Endothelial cell of umbilical vein (primary cell): ENCODE measurements at regions not wholly inside any gene's neighbourhood (a gene's known extent, or its start where the extent isn't known, plus 50 kb on each side); places are given as distances from the start of the nearest gene placed in this dataset.

Experiments used
- BruUV-seq: library from RNA; stranded (reverse); fragments of 400-500 nt; replicated peaks from 2 replicates; lab custom pipeline; 2021; lab: Mats Ljungman, UMichigan
- CTCF ChIA-PET: fragments of 300-600, 350-600 bp; sonication (Branson Sonifier 250); formaldehyde crosslinking; loops from one replicate; lab custom pipeline; 2021; ENCODE audit warnings: antibody characterized with exemption, inconsistent platforms; lab: Charles Lee
- POLR2A ChIA-PET: fragments of 300-600, 350-600 bp; sonication (Branson Sonifier 250); formaldehyde crosslinking; loops from one replicate; lab custom pipeline; 2021; ENCODE audit warnings: antibody characterized with exemption, inconsistent platforms; lab: Charles Lee
- DNase-seq: peaks from one replicate; pipeline ENCODE4 v3.0.0-alpha.2; 2011; ENCODE audit warnings: low read depth, low spot score
- FAIRE-seq: peaks from 2 replicates; lab custom pipeline; 2011; peaks lifted over from hg19 to GRCh38; lab: Jason Lieb, UNC
- H2AFZ ChIP-seq: 2 replicates; pipeline ENCODE4 v1.6.0; 2012; ENCODE audit warnings: low read depth, low read length, control low read depth, inconsistent platforms
- H3K27ac ChIP-seq: 2 replicates; pipeline ENCODE4 v1.5.1; 2011; ENCODE audit warnings: low read depth, mild to moderate bottlenecking, control low read depth, low read length, moderate library complexity; ENCODE audit not compliant: insufficient read depth
- H3K27me3 ChIP-seq, 2 experiments: 2 replicates each; pipeline versions ENCODE4 v1.6.0 to v1.6.1; 2011; ENCODE audit warnings: low read length in 2 of 2, mixed read lengths in 1 of 2; ENCODE audit not compliant: control insufficient read depth in 2 of 2, insufficient read depth in 2 of 2
- H3K36me3 ChIP-seq, 2 experiments: 2 replicates in 1 of 2; 3 replicates in 1 of 2; pipeline ENCODE4 v1.5.1; 2011; ENCODE audit warnings: low read length in 2 of 2, mild to moderate bottlenecking in 1 of 2, moderate library complexity in 1 of 2; ENCODE audit not compliant: control insufficient read depth in 2 of 2, insufficient read depth in 2 of 2; ENCODE audit errors: extremely low read depth in 1 of 2
- H3K4me1 ChIP-seq: 3 replicates; pipeline ENCODE4 v1.5.1; 2011; ENCODE audit warnings: mild to moderate bottlenecking, low read length; ENCODE audit not compliant: control insufficient read depth, insufficient read depth; ENCODE audit errors: extremely low read depth
- H3K4me2 ChIP-seq: 2 replicates; pipeline ENCODE4 v1.6.1; 2011; ENCODE audit warnings: low read length, control low read depth, mixed read lengths; ENCODE audit not compliant: insufficient read depth
- H3K4me3 ChIP-seq, 3 experiments: fragments of 200-600 bp in 1 of 3; sonication (generic), shearing (Covaris generic) in 1 of 3; replicated peaks in 1 of 3; 2 replicates each; pipeline ENCODE4 v1.5.1; 2011 to 2016; ENCODE audit warnings: control low read depth in 3 of 3, low read length in 3 of 3, mild to moderate bottlenecking in 2 of 3, inconsistent platforms in 1 of 3, low read depth in 1 of 3, moderate library complexity in 1 of 3; ENCODE audit not compliant: insufficient read depth in 1 of 3
- H3K79me2 ChIP-seq: 2 replicates; pipeline ENCODE4 v1.6.0; 2012; ENCODE audit warnings: low read length, inconsistent platforms; ENCODE audit not compliant: control insufficient read depth, insufficient read depth
- H3K9ac ChIP-seq: replicated peaks from 2 replicates; pipeline ENCODE3; 2011; ENCODE audit warnings: low read length, control low read depth; ENCODE audit not compliant: insufficient read depth; ENCODE audit errors: extremely low read depth
- H3K9me1 ChIP-seq: replicated peaks from 3 replicates; pipeline ENCODE4 v1.6.0; 2011; ENCODE audit warnings: mild to moderate bottlenecking, low read length; ENCODE audit not compliant: control insufficient read depth, insufficient read depth; ENCODE audit errors: extremely low read depth
- H3K9me3 ChIP-seq: replicated peaks from 2 replicates; pipeline ENCODE4 v1.5.1; 2012; ENCODE audit warnings: low read length, inconsistent platforms; ENCODE audit not compliant: control insufficient read depth, insufficient read depth
- H4K20me1 ChIP-seq: replicated peaks from 2 replicates; pipeline ENCODE3; 2011; ENCODE audit warnings: mild to moderate bottlenecking, low read length; ENCODE audit not compliant: control insufficient read depth, insufficient read depth; ENCODE audit errors: extremely low read depth
- EZH2 ChIP-seq: IDR thresholded peaks from 2 replicates; pipeline ENCODE4 v1.6.1; 2012; ENCODE audit warnings: borderline replicate concordance, low read depth, mild to moderate bottlenecking, moderate library complexity, low read length, inconsistent platforms; ENCODE audit not compliant: severe bottlenecking
- FOS ChIP-seq: IDR thresholded peaks from 2 replicates; pipeline ENCODE4 v1.6.1; 2011; ENCODE audit warnings: mild to moderate bottlenecking, low read length, moderate library complexity, borderline replicate concordance; ENCODE audit not compliant: insufficient read depth
- GATA2 ChIP-seq: IDR thresholded peaks from 2 replicates; pipeline ENCODE4 v1.7.0; 2011; ENCODE audit warnings: low read depth, mild to moderate bottlenecking, moderate library complexity, mixed read lengths, low read length; ENCODE audit not compliant: insufficient read length, insufficient read depth
- JUN ChIP-seq: IDR thresholded peaks from 2 replicates; pipeline ENCODE4 v1.6.1; 2011; ENCODE audit warnings: borderline replicate concordance, low read depth; ENCODE audit not compliant: insufficient read length, insufficient read depth
- MYC ChIP-seq: IDR thresholded peaks from one replicate; pipeline ENCODE4 v1.6.1; 2011; ENCODE audit warnings: mild to moderate bottlenecking, low read depth, low read length
- POLR2A ChIP-seq: IDR thresholded peaks from 2 replicates; pipeline ENCODE4 v1.6.1; 2012; ENCODE audit warnings: low read depth, mild to moderate bottlenecking, control low read depth, low read length
- POLR2AphosphoS5 ChIP-seq: IDR thresholded peaks from 2 replicates; pipeline ENCODE4 v1.6.1; 2012; ENCODE audit warnings: low read depth, mild to moderate bottlenecking, control low read depth, low read length, moderate library complexity; ENCODE audit not compliant: insufficient read depth
- dilution Hi-C: fragments of 300-500 bp; cut with MboI; formaldehyde crosslinking; loops from one replicate; pipeline ENCODE4 v1.15.0; 2019; ENCODE audit warnings: low sequenced_read_pairs; ENCODE audit not compliant: extremely low pct_ligation_motif_present
- intact Hi-C: fragments of 100-400 bp; cut with micrococcal nuclease; formaldehyde crosslinking; loops from one replicate; pipeline ENCODE4 v1.10.0; 2022
- TF ChIP-seq, protein P1 (sequence below), 2 donors: IDR thresholded peaks; 1 replicate in 1 of 2; 2 replicates in 1 of 2; pipeline ENCODE4 v1.5.1; 2011; ENCODE audit warnings: low read length in 2 of 2, mild to moderate bottlenecking in 2 of 2, moderate library complexity in 2 of 2, control low read depth in 1 of 2, inconsistent platforms in 1 of 2, low read depth in 1 of 2; ENCODE audit not compliant: insufficient read depth in 1 of 2; ENCODE audit errors: extremely low read depth in 1 of 2
- TF ChIP-seq, protein P2 (sequence below): IDR thresholded peaks from 2 replicates; pipeline ENCODE4 v1.6.1; 2011; ENCODE audit not compliant: insufficient read depth, insufficient read length

DNA sequence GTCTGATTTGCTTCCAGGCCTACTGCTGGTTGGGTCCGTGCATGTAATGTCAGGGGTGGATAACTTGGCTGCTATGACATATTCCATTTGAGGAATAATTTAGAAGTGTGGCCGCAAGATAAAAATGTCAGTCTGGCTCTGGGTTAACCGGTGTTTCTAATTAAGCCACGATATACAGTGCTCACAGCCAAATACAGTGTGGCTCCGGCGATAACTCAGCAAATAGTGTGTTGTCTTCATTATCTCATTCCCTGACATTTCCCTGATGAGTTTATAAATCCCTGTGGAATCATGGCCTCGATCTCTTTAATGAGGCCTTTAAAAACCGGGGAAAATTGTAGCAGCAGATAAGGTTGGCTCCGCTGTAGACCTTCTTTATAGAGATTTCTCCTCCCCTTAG is 1125.0 kb downstream of the TYW1 start:
- dilution Hi-C loops: no loop called here
- no peaks in the 10 kb centered on the region for H4K20me1 ChIP-seq
- peaks cover 4% of the 10 kb centered on the region for H3K9me3 ChIP-seq
- H3K4me3 ChIP-seq: no peak overlapping the region
- no peaks in the 10 kb centered on the region for H3K27me3 ChIP-seq
- no peaks in the 10 kb centered on the region for H3K79me2 ChIP-seq
- H3K27ac ChIP-seq: no peak overlapping the region
- H3K9me1 ChIP-seq: no peaks in the 10 kb centered on the region
- intact Hi-C loops: no loop called here
- H3K4me2 ChIP-seq: no peak overlapping the region
- DNase-seq (no peak), FAIRE-seq (no peak)
- no peak overlapping the region for H3K9ac ChIP-seq
- ChIA-PET POLR2A (no interaction called here), CTCF (no interaction called here)
- TF ChIP-seq, protein P1, sequence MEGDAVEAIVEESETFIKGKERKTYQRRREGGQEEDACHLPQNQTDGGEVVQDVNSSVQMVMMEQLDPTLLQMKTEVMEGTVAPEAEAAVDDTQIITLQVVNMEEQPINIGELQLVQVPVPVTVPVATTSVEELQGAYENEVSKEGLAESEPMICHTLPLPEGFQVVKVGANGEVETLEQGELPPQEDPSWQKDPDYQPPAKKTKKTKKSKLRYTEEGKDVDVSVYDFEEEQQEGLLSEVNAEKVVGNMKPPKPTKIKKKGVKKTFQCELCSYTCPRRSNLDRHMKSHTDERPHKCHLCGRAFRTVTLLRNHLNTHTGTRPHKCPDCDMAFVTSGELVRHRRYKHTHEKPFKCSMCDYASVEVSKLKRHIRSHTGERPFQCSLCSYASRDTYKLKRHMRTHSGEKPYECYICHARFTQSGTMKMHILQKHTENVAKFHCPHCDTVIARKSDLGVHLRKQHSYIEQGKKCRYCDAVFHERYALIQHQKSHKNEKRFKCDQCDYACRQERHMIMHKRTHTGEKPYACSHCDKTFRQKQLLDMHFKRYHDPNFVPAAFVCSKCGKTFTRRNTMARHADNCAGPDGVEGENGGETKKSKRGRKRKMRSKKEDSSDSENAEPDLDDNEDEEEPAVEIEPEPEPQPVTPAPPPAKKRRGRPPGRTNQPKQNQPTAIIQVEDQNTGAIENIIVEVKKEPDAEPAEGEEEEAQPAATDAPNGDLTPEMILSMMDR (IDR thresholded peaks at IDR 0.05; ENCODE audit: extremely low read depth in 1 of 2, insufficient read depth in 1 of 2, low read depth in 1 of 2, low read length in 2 of 2): no peak
- TF ChIP-seq, protein P2, sequence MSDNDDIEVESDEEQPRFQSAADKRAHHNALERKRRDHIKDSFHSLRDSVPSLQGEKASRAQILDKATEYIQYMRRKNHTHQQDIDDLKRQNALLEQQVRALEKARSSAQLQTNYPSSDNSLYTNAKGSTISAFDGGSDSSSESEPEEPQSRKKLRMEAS: no peak
- TF ChIP-seq GATA2 (no peak), EZH2 (no peak), POLR2A (no peak), JUN (no peak), FOS (no peak), POLR2AphosphoS5 (no peak), MYC (no peak)
- H3K4me1 ChIP-seq: no peaks in the 10 kb centered on the region
- no peaks in the 10 kb centered on the region for H3K36me3 ChIP-seq
- no TSS peak for BruUV-seq
- H2AFZ ChIP-seq: no peak overlapping the region
